Ovary (tissue), 7 donors: ENCODE measurements at regions not wholly inside any gene's neighbourhood (a gene's known extent, or its start where the extent isn't known, plus 50 kb on each side); places are given as distances from the start of the nearest gene placed in this dataset.

Source experiments
- DNase-seq, 5 donors: peaks; one replicate each; pipeline ENCODE4 v3.0.0-alpha.2; 2019 to 2020
- H3K27ac ChIP-seq, 2 donors: fragments of 200-600 bp; one replicate each; pipeline versions ENCODE4 v1.5.1 to v1.8.0; 2019 to 2022
- H3K27me3 ChIP-seq: fragments of 200-600 bp; one replicate; pipeline ENCODE4 v1.8.0; 2022
- H3K36me3 ChIP-seq: fragments of 200-600 bp; sonication (generic); one replicate; pipeline ENCODE4 v1.5.1; 2019
- H3K4me1 ChIP-seq: one replicate; pipeline ENCODE4 v1.8.1; 2013; ENCODE audit warnings: mild to moderate bottlenecking, moderate library complexity; ENCODE audit not compliant: insufficient read depth
- H3K4me3 ChIP-seq: fragments of 200-600 bp; sonication (generic); one replicate; pipeline ENCODE4 v1.5.1; 2017
- H3K9me3 ChIP-seq, 2 donors: fragments of 200-600 bp in 1 of 2; sonication (generic) in 1 of 2; one replicate each; pipeline versions ENCODE4 v1.5.1 to v1.8.1; 2013 to 2019; ENCODE audit warnings: mild to moderate bottlenecking in 1 of 2, moderate library complexity in 1 of 2
- CTCF ChIP-seq, 3 donors: fragments of 450-650 bp in 2 of 3; fragments of 200-600 bp in 1 of 3; IDR thresholded peaks; one replicate each; pipeline versions ENCODE4 v1.5.1 to v1.8.0; 2016 to 2022; ENCODE audit warnings: antibody characterized with exemption in 3 of 3, mild to moderate bottlenecking in 1 of 3
- EP300 ChIP-seq: sonication (generic); formaldehyde crosslinking; IDR thresholded peaks from one replicate; pipeline ENCODE4 v1.6.1; 2017; ENCODE audit warnings: antibody characterized with exemption
- POLR2A ChIP-seq: fragments of 450-650 bp; IDR thresholded peaks from one replicate; pipeline ENCODE4 v1.6.1; 2017; ENCODE audit warnings: antibody characterized with exemption, mild to moderate bottlenecking, moderate library complexity
- WGBS, 3 donors: extraction: QIAGEN DNeasy Blood & Tissue Kit in 1 of 3; methylation state at CpG; one replicate each; pipeline versions ENCODE4 v1.1.5 to v1.1.7; 2013 to 2017; 5-methylcytosine and 5-hydroxymethylcytosine counted together
- intact Hi-C, 4 donors: fragments of 100-400 bp; cut with DNase I; formaldehyde crosslinking; loops; one replicate each; pipeline versions ENCODE4 v1.11.0 to v1.15.1; 2022 to 2023
- donor health status: DM: no; HTN: no; CAD: no; lungs with moderate emphysema.
- donor health status: DM: no; HTN: no; CAD: no.
- donor health status: Bipolar disorder and iron deficiency.
- donor health status: DM: no; HTN: no; CAD: no.
- donor health status: DM: yes; HTN: yes; CAD: no.

- intact Hi-C loops, result no loop called here
- TF ChIP-seq CTCF (IDR thresholded peaks at IDR 0.05) (no peak), POLR2A (no peak), EP300 (no peak)
- Histone ChIP-seq H3K27ac (no peak overlapping the region), H3K36me3 (no peaks in the 10 kb centered on the region), H3K4me1 (no peaks in the 10 kb centered on the region), H3K4me3 (no peak overlapping the region), H3K27me3 (no peaks in the 10 kb centered on the region), H3K9me3 (no peaks in the 10 kb centered on the region)
- no peak for DNase-seq
- WGBS, 3 donors, result 78 to 82% (median 79%) methylated on average over 4 of the region's 4 CpGs
Observed at GRCh38 chr2:144234542-144234871, 285.4 kb downstream of the ZEB2 start.

GRCh38 chr2:144233733-144234541 lies 286.0 kb downstream of the ZEB2 start:
- no peak for TF ChIP-seq EP300
- no peak for TF ChIP-seq CTCF (IDR thresholded peaks at IDR 0.05)
- TF ChIP-seq POLR2A, result no peak
- H3K36me3 ChIP-seq, result no peaks in the 10 kb centered on the region
- H3K4me1 ChIP-seq, result no peaks in the 10 kb centered on the region
- H3K4me3 ChIP-seq, result no peak overlapping the region
- H3K9me3 ChIP-seq, result no peaks in the 10 kb centered on the region
- intact Hi-C loops, result no loop called here
- no peak for DNase-seq
- H3K27ac ChIP-seq, result no peak overlapping the region
- H3K27me3 ChIP-seq, result no peaks in the 10 kb centered on the region
- 87 to 90% (median 89%) methylated on average over 3 of the region's 3 CpGs for WGBS, 3 donors

GRCh38 chr2:144233317-144233716 lies 286.6 kb downstream of the ZEB2 start:
- TF ChIP-seq EP300 (no peak), POLR2A (no peak), CTCF (IDR thresholded peaks at IDR 0.05) (no peak)
- no peak for DNase-seq
- Histone ChIP-seq H3K4me1 (no peaks in the 10 kb centered on the region), H3K9me3 (no peaks in the 10 kb centered on the region), H3K36me3 (no peaks in the 10 kb centered on the region), H3K27ac (no peak overlapping the region), H3K27me3 (no peaks in the 10 kb centered on the region), H3K4me3 (no peak overlapping the region)
- 82 to 89% (median 84%) methylated on average over 2 of the region's 2 CpGs for WGBS, 3 donors
- intact Hi-C loops, result no loop called here

GRCh38 chr2:144230448-144231085 lies 289.4 kb downstream of the ZEB2 start:
- Histone ChIP-seq H3K27ac (no peak overlapping the region), H3K27me3 (no peaks in the 10 kb centered on the region), H3K9me3 (no peaks in the 10 kb centered on the region), H3K36me3 (no peaks in the 10 kb centered on the region), H3K4me3 (no peak overlapping the region), H3K4me1 (no peaks in the 10 kb centered on the region)
- intact Hi-C loops, result no loop called here
- no peak for DNase-seq
- TF ChIP-seq EP300, result no peak
- WGBS, 3 donors, result 91 to 97% (median 94%) methylated on average over 1 of the region's 1 CpG

GRCh38 chr2:144230033-144230432 lies 289.9 kb downstream of the ZEB2 start:
- intact Hi-C loops, result no loop called here
- Histone ChIP-seq H3K9me3 (no peaks in the 10 kb centered on the region), H3K36me3 (no peaks in the 10 kb centered on the region), H3K4me3 (no peak overlapping the region), H3K27me3 (no peaks in the 10 kb centered on the region), H3K4me1 (no peaks in the 10 kb centered on the region), H3K27ac (no peak overlapping the region)
- no peak for DNase-seq
- WGBS, 3 donors, result 57 to 82% (median 78%) methylated on average over 4 of the region's 4 CpGs
- no peak for TF ChIP-seq CTCF (IDR thresholded peaks at IDR 0.05)
- no peak for TF ChIP-seq EP300
- no peak for TF ChIP-seq POLR2A
